Vagina (tissue), 2 donors: ENCODE measurements at regions not wholly inside any gene's neighbourhood (a gene's known extent, or its start where the extent isn't known, plus 50 kb on each side); places are given as distances from the start of the nearest gene placed in this dataset.

Source experiments
- DNase-seq, 2 donors: peaks; one replicate each; pipeline ENCODE4 v3.0.0-alpha.2; 2017; ENCODE audit errors: extremely low spot score in 2 of 2
- H3K27ac ChIP-seq: fragments of 200-600 bp; sonication (generic); one replicate; pipeline ENCODE4 v1.5.1; 2019
- H3K27me3 ChIP-seq: fragments of 200-600 bp; sonication (generic); one replicate; pipeline ENCODE4 v1.5.1; 2019
- H3K36me3 ChIP-seq, 2 donors: fragments of 200-600 bp; sonication (generic); one replicate each; pipeline ENCODE4 v1.5.1; 2017 to 2019
- H3K4me1 ChIP-seq: fragments of 200-600 bp; sonication (generic); one replicate; pipeline ENCODE4 v1.5.1; 2019
- H3K4me3 ChIP-seq, 2 donors: fragments of 200-600 bp; sonication (generic); 1 replicate in 1 of 2; 2 replicates in 1 of 2; pipeline ENCODE4 v1.5.1; 2016 to 2019
- H3K9me3 ChIP-seq: fragments of 200-600 bp; sonication (generic); one replicate; pipeline ENCODE4 v1.5.1; 2019
- CTCF ChIP-seq, 3 experiments: fragments of 450-650 bp in 2 of 3; fragments of 200-600 bp in 1 of 3; sonication (generic) in 1 of 3; IDR thresholded peaks; one replicate each; pipeline ENCODE4 v1.5.1; 2017 to 2019; ENCODE audit warnings: antibody characterized with exemption in 3 of 3, mild to moderate bottlenecking in 2 of 3, moderate library complexity in 2 of 3
- POLR2A ChIP-seq, 2 donors: fragments of 450-650 bp; IDR thresholded peaks; one replicate each; pipeline ENCODE4 v1.6.1; 2017; ENCODE audit warnings: antibody characterized with exemption in 2 of 2, mild to moderate bottlenecking in 2 of 2, moderate library complexity in 2 of 2
- POLR2AphosphoS5 ChIP-seq, 2 donors: sonication (generic); formaldehyde crosslinking; IDR thresholded peaks; one replicate each; pipeline ENCODE4 v1.9.0; 2017; ENCODE audit warnings: antibody characterized with exemption in 2 of 2, mild to moderate bottlenecking in 2 of 2, low read depth in 1 of 2; ENCODE audit not compliant: insufficient read depth in 1 of 2
- intact Hi-C: fragments of 100-400 bp; cut with DNase I; formaldehyde crosslinking; loops from one replicate; pipeline ENCODE4 v1.15.1; 2023

- H3K4me1 ChIP-seq: no peaks in the 10 kb centered on the region
- intact Hi-C loops: no loop called here
- no peak overlapping the region for H3K27ac ChIP-seq
- no peaks in the 10 kb centered on the region for H3K36me3 ChIP-seq
- H3K27me3 ChIP-seq: no peaks in the 10 kb centered on the region
- TF ChIP-seq POLR2A (IDR thresholded peaks at IDR 0.05) (no peak), POLR2AphosphoS5 (IDR thresholded peaks at IDR 0.05; ENCODE audit: insufficient read depth in 1 of 2, low read depth in 1 of 2) (no peak), CTCF (IDR thresholded peaks at IDR 0.05) (no peak)
- DNase-seq: no peak
- H3K9me3 ChIP-seq: no peaks in the 10 kb centered on the region
- H3K4me3 ChIP-seq: no peak overlapping the region
These were observed 102.5 kb downstream of the SREK1 start for GRCh38 chr5:66246608-66247007.

- intact Hi-C loops: no loop called here
- Histone ChIP-seq H3K27ac (no peak overlapping the region), H3K9me3 (no peaks in the 10 kb centered on the region), H3K4me1 (no peaks in the 10 kb centered on the region), H3K27me3 (no peaks in the 10 kb centered on the region), H3K4me3 (no peak overlapping the region), H3K36me3 (no peaks in the 10 kb centered on the region)
- no peak for DNase-seq
- TF ChIP-seq CTCF (IDR thresholded peaks at IDR 0.05) (no peak), POLR2A (IDR thresholded peaks at IDR 0.05) (no peak), POLR2AphosphoS5 (IDR thresholded peaks at IDR 0.05; ENCODE audit: insufficient read depth in 1 of 2, low read depth in 1 of 2) (no peak)
These were observed 103.3 kb downstream of the SREK1 start for GRCh38 chr5:66247176-66247960.

- Histone ChIP-seq H3K4me3 (no peak overlapping the region), H3K4me1 (no peaks in the 10 kb centered on the region), H3K27me3 (no peaks in the 10 kb centered on the region), H3K9me3 (no peaks in the 10 kb centered on the region), H3K27ac (no peak overlapping the region), H3K36me3 (no peaks in the 10 kb centered on the region)
- DNase-seq: no peak
- intact Hi-C loops: no loop called here
- TF ChIP-seq POLR2A (IDR thresholded peaks at IDR 0.05) (no peak), POLR2AphosphoS5 (IDR thresholded peaks at IDR 0.05; ENCODE audit: insufficient read depth in 1 of 2, low read depth in 1 of 2) (no peak), CTCF (IDR thresholded peaks at IDR 0.05) (no peak)
These were observed 104.8 kb downstream of the SREK1 start for GRCh38 chr5:66248874-66249273.

GRCh38 chr5:66249920-66250319 lies 105.8 kb downstream of the SREK1 start:
- no peaks in the 10 kb centered on the region for H3K4me1 ChIP-seq
- H3K27me3 ChIP-seq: no peaks in the 10 kb centered on the region
- no peaks in the 10 kb centered on the region for H3K9me3 ChIP-seq
- no peak overlapping the region for H3K4me3 ChIP-seq
- intact Hi-C loops: no loop called here
- H3K36me3 ChIP-seq: no peaks in the 10 kb centered on the region
- TF ChIP-seq POLR2A (IDR thresholded peaks at IDR 0.05): no peak
- TF ChIP-seq POLR2AphosphoS5 (IDR thresholded peaks at IDR 0.05; ENCODE audit: insufficient read depth in 1 of 2, low read depth in 1 of 2): no peak
- TF ChIP-seq CTCF (IDR thresholded peaks at IDR 0.05): no peak
- no peak overlapping the region for H3K27ac ChIP-seq
- no peak for DNase-seq

- TF ChIP-seq POLR2A (IDR thresholded peaks at IDR 0.05) (no peak), CTCF (IDR thresholded peaks at IDR 0.05) (no peak), POLR2AphosphoS5 (IDR thresholded peaks at IDR 0.05; ENCODE audit: insufficient read depth in 1 of 2, low read depth in 1 of 2) (no peak)
- Histone ChIP-seq H3K36me3 (no peaks in the 10 kb centered on the region), H3K27me3 (no peaks in the 10 kb centered on the region), H3K4me1 (no peaks in the 10 kb centered on the region), H3K27ac (no peak overlapping the region), H3K9me3 (no peaks in the 10 kb centered on the region), H3K4me3 (no peak overlapping the region)
- DNase-seq: no peak
- intact Hi-C loops: no loop called here
These were observed 108.7 kb downstream of the SREK1 start for GRCh38 chr5:66252849-66253248.
